Vagina (tissue), 2 donors: ENCODE measurements at regions not wholly inside any gene's neighbourhood (a gene's known extent, or its start where the extent isn't known, plus 50 kb on each side); places are given as distances from the start of the nearest gene placed in this dataset.

Experiments used
- CTCF ChIP-seq, 3 experiments: fragments of 450-650 bp in 2 of 3; fragments of 200-600 bp in 1 of 3; sonication (generic) in 1 of 3; IDR thresholded peaks; one replicate each; pipeline ENCODE4 v1.5.1; 2017 to 2019; ENCODE audit warnings: antibody characterized with exemption in 3 of 3, mild to moderate bottlenecking in 2 of 3, moderate library complexity in 2 of 3
- POLR2A ChIP-seq, 2 donors: fragments of 450-650 bp; IDR thresholded peaks; one replicate each; pipeline ENCODE4 v1.6.1; 2017; ENCODE audit warnings: antibody characterized with exemption in 2 of 2, mild to moderate bottlenecking in 2 of 2, moderate library complexity in 2 of 2
- POLR2AphosphoS5 ChIP-seq, 2 donors: sonication (generic); formaldehyde crosslinking; IDR thresholded peaks; one replicate each; pipeline ENCODE4 v1.9.0; 2017; ENCODE audit warnings: antibody characterized with exemption in 2 of 2, mild to moderate bottlenecking in 2 of 2, low read depth in 1 of 2; ENCODE audit not compliant: insufficient read depth in 1 of 2

GRCh38 chr3:189459231-189459630 is 172.0 kb upstream of the TP63 start:
- TF ChIP-seq POLR2A (IDR thresholded peaks at IDR 0.05) (no peak), CTCF (IDR thresholded peaks at IDR 0.05) (no peak), POLR2AphosphoS5 (IDR thresholded peaks at IDR 0.05; ENCODE audit: insufficient read depth in 1 of 2, low read depth in 1 of 2) (no peak)
